WTC11 (cell line): ENCODE measurements at regions not wholly inside any gene's neighbourhood (a gene's known extent, or its start where the extent isn't known, plus 50 kb on each side); places are given as distances from the start of the nearest gene placed in this dataset.

Experiments used
- ATAC-seq: fragments of 200-7000 bp; cut with Tn5 transposase; 2 replicates; pipeline ENCODE4 v1.10.0; 2021; ENCODE audit warnings: mild to moderate bottlenecking, moderate library complexity
- CTCF ChIA-PET: fragments of 300-600 bp; sonication (Branson Sonifier 250); formaldehyde crosslinking; loops from one replicate; lab custom pipeline; 2021; ENCODE audit warnings: antibody characterized with exemption; lab: Charles Lee
- POLR2A ChIA-PET: fragments of 350-600 bp; sonication (Branson Sonifier 250); formaldehyde crosslinking; loops from one replicate; lab custom pipeline; 2021; ENCODE audit warnings: antibody characterized with exemption; lab: Charles Lee
- DNase-seq: peaks from one replicate; pipeline ENCODE4 v3.0.0; 2021; ENCODE audit warnings: low spot score
- H3K27ac Mint-ChIP-seq: 2 replicates; pipeline ENCODE4 v1.8.0; 2021; ENCODE audit warnings: mixed read lengths
- H3K27me3 Mint-ChIP-seq: 2 replicates; pipeline ENCODE4 v1.8.0; 2021; ENCODE audit warnings: low read depth, mild to moderate bottlenecking, moderate library complexity, mixed read lengths
- H3K36me3 Mint-ChIP-seq: 2 replicates; pipeline ENCODE4 v1.8.0; 2021; ENCODE audit warnings: mixed read lengths
- H3K4me1 Mint-ChIP-seq: 2 replicates; pipeline ENCODE4 v1.8.0; 2022; ENCODE audit warnings: mixed read lengths
- H3K4me3 Mint-ChIP-seq: 2 replicates; pipeline ENCODE4 v1.8.0; 2021; ENCODE audit warnings: mild to moderate bottlenecking, moderate library complexity, mixed read lengths
- H3K9me3 Mint-ChIP-seq: 2 replicates; pipeline ENCODE4 v1.8.0; 2021; ENCODE audit warnings: mixed read lengths
- ATF1 ChIP-seq: sonication (generic); formaldehyde crosslinking; IDR thresholded peaks from 2 replicates; pipeline ENCODE4 v1.8.1; 2023; ENCODE audit warnings: mild to moderate bottlenecking, moderate library complexity, missing genetic modification reagents
- CBFB ChIP-seq: sonication (generic); formaldehyde crosslinking; IDR thresholded peaks from 2 replicates; pipeline ENCODE4 v1.8.1; 2022; ENCODE audit warnings: mild to moderate bottlenecking, low read depth, missing genetic modification reagents
- E2F1 ChIP-seq: sonication (generic); formaldehyde crosslinking; IDR thresholded peaks from 2 replicates; pipeline ENCODE4 v1.8.0; 2022; ENCODE audit warnings: mild to moderate bottlenecking, missing genetic modification reagents
- FOXK1 ChIP-seq: sonication (generic); formaldehyde crosslinking; IDR thresholded peaks from 2 replicates; pipeline ENCODE4 v1.8.0; 2022; ENCODE audit warnings: mild to moderate bottlenecking, moderate library complexity, missing genetic modification reagents
- HMGA2 ChIP-seq: fragments of 250-450 bp; sonication (Bioruptor Pico); IDR thresholded peaks from 2 replicates; pipeline ENCODE4 v1.4.0; 2021; ENCODE audit warnings: mild to moderate bottlenecking, moderate library complexity
- JAZF1 ChIP-seq: fragments of 250-450 bp; sonication (Bioruptor Pico); IDR thresholded peaks from 2 replicates; pipeline ENCODE4 v1.9.0; 2021; ENCODE audit warnings: moderate library complexity, mild to moderate bottlenecking, inconsistent platforms
- JUN ChIP-seq: sonication (generic); formaldehyde crosslinking; IDR thresholded peaks from 2 replicates; pipeline ENCODE4 v1.8.0; 2023; ENCODE audit warnings: mild to moderate bottlenecking, missing genetic modification reagents
- KAT7 ChIP-seq: sonication (generic); formaldehyde crosslinking; IDR thresholded peaks from 2 replicates; pipeline ENCODE4 v1.8.1; 2023; ENCODE audit warnings: missing genetic modification reagents, mild to moderate bottlenecking, borderline replicate concordance
- MAX ChIP-seq: sonication (generic); formaldehyde crosslinking; IDR thresholded peaks from 2 replicates; pipeline ENCODE4 v1.8.0; 2022; ENCODE audit warnings: mild to moderate bottlenecking, missing genetic modification reagents
- NR2C2 ChIP-seq: sonication (generic); formaldehyde crosslinking; IDR thresholded peaks from 2 replicates; pipeline ENCODE4 v1.8.0; 2022; ENCODE audit warnings: mild to moderate bottlenecking, missing genetic modification reagents
- OVOL2 ChIP-seq: fragments of 250-450 bp; sonication (Bioruptor Pico); IDR thresholded peaks from 2 replicates; pipeline ENCODE4 v1.9.0; 2021; ENCODE audit warnings: mild to moderate bottlenecking, borderline replicate concordance
- TCF7 ChIP-seq: sonication (generic); formaldehyde crosslinking; IDR thresholded peaks from 2 replicates; pipeline ENCODE4 v1.8.0; 2022; ENCODE audit warnings: mild to moderate bottlenecking, low read depth, missing genetic modification reagents, moderate library complexity
- USF2 ChIP-seq: sonication (generic); formaldehyde crosslinking; IDR thresholded peaks from 2 replicates; pipeline ENCODE4 v1.8.1; 2023; ENCODE audit warnings: mild to moderate bottlenecking, missing genetic modification reagents, moderate library complexity
- ZBTB21 ChIP-seq: sonication (generic); formaldehyde crosslinking; IDR thresholded peaks from 2 replicates; pipeline ENCODE4 v1.8.1; 2023; ENCODE audit warnings: mild to moderate bottlenecking, missing genetic modification reagents, borderline replicate concordance
- ZNF317 ChIP-seq: sonication (generic); formaldehyde crosslinking; IDR thresholded peaks from 2 replicates; pipeline ENCODE4 v1.8.1; 2023; ENCODE audit warnings: low read depth, mild to moderate bottlenecking, moderate library complexity, missing genetic modification reagents, borderline replicate concordance
- ZNF416 ChIP-seq: fragments of 250-450 bp; sonication (Bioruptor Pico); IDR thresholded peaks from 2 replicates; pipeline ENCODE4 v1.9.0; 2021; ENCODE audit warnings: mild to moderate bottlenecking, inconsistent platforms
- TF ChIP-seq, protein P1 (sequence below): fragments of 250-450 bp; sonication (Bioruptor Pico); conservative IDR thresholded peaks from 2 replicates; pipeline ENCODE4 v1.9.0; 2021; ENCODE audit warnings: mild to moderate bottlenecking

- H3K9me3 Mint-ChIP-seq = peaks cover 8% of the 10 kb centered on the region; the same call in 1 of the 2 replicates
- no peak for DNase-seq
- CTCF ChIA-PET = no interaction called here
- TF ChIP-seq HMGA2 (CRISPR knock-in tag) (peak; percentile 35; the same call in 1 of the 2 replicates), USF2 (CRISPR knock-in tag) (no peak)
- TF ChIP-seq, all 79 proteins: peak for 1
- POLR2A ChIA-PET = no interaction called here
- no peak for ATAC-seq
- peak overlapping the region; percentile 32; the same call in 1 of the 2 replicates for H3K27ac Mint-ChIP-seq
- H3K4me3 Mint-ChIP-seq = no peak overlapping the region
- no peaks in the 10 kb centered on the region for H3K36me3 Mint-ChIP-seq
- H3K27me3 Mint-ChIP-seq = no peaks in the 10 kb centered on the region
- H3K4me1 Mint-ChIP-seq = peaks cover 20% of the 10 kb centered on the region
Observed at GRCh38 chr2:56707650-56708049, 523.9 kb downstream of the CCDC85A start.

- ChIA-PET POLR2A (no interaction called here), CTCF (no interaction called here)
- peaks cover 20% of the 10 kb centered on the region for H3K4me1 Mint-ChIP-seq
- TF ChIP-seq ZNF416 (CRISPR knock-in tag) (no peak), JAZF1 (no peak), FOXK1 (CRISPR knock-in tag) (no peak), NR2C2 (CRISPR knock-in tag) (no peak), ZBTB21 (no peak)
- TF ChIP-seq, protein P1, sequence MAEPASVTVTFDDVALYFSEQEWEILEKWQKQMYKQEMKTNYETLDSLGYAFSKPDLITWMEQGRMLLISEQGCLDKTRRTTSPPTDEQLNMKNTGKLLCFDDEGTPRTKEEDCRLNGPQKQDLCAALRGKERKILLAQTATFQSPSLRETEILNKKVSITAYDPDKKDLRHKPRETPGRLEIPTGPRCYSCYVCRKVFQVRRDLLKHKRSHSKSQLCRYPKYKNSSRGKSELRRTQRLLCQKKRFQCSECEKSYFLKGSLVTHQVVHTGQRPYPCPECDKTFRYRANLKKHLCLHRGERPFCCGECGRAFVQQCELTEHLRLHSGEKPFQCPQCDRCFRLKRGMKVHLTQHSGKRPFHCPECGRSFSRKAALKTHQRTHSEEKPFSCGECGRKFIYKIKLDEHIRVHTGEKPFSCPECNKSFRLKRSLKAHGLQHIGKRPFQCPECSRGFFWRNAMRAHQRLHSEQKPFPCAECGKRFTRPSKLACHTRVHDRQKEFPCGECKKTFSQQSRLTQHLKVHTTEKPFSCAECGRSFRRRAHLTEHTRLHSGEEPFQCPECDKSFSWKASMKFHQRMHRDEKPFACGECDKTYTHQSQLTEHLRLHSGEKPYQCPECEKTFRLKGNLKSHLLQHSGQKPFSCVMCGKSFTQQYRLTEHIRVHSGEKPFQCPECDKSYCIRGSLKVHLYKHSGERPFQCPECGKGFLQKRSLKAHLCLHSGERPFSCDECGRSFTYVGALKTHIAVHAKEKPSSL = no peak
- no peaks in the 10 kb centered on the region for H3K27me3 Mint-ChIP-seq
- H3K36me3 Mint-ChIP-seq = no peaks in the 10 kb centered on the region
- H3K9me3 Mint-ChIP-seq = peaks cover 8% of the 10 kb centered on the region; the same call in 1 of the 2 replicates
- DNase-seq = no peak
- no peak for ATAC-seq
- H3K27ac Mint-ChIP-seq = no peak overlapping the region
- no peak overlapping the region for H3K4me3 Mint-ChIP-seq
Observed at GRCh38 chr2:56709181-56709580, 525.4 kb downstream of the CCDC85A start.

GRCh38 chr2:56713161-56713676 is 529.4 kb downstream of the CCDC85A start:
- no peak overlapping the region for H3K4me3 Mint-ChIP-seq
- CTCF ChIA-PET = no interaction called here
- 0 out of 2 replicates have a peak, but pooled peaks cover 2% of the 10 kb centered on the region for H3K36me3 Mint-ChIP-seq
- no peak overlapping the region for H3K27ac Mint-ChIP-seq
- no peaks in the 10 kb centered on the region for H3K27me3 Mint-ChIP-seq
- ATAC-seq (no peak), DNase-seq (no peak)
- H3K9me3 Mint-ChIP-seq = peaks cover 14% of the 10 kb centered on the region; the same call in 1 of the 2 replicates
- POLR2A ChIA-PET = no interaction called here
- peaks cover 7% of the 10 kb centered on the region for H3K4me1 Mint-ChIP-seq
- TF ChIP-seq TCF7 (CRISPR knock-in tag) (no peak), CBFB (CRISPR knock-in tag) (no peak), KAT7 (CRISPR knock-in tag) (no peak), ATF1 (CRISPR knock-in tag) (no peak), JUN (CRISPR knock-in tag) (no peak), OVOL2 (no peak), ZNF317 (CRISPR knock-in tag) (no peak), FOXK1 (CRISPR knock-in tag) (no peak), E2F1 (no peak), MAX (CRISPR knock-in tag) (no peak)
